H1 (cell line): ENCODE measurements at regions not wholly inside any gene's neighbourhood (a gene's known extent, or its start where the extent isn't known, plus 50 kb on each side); places are given as distances from the start of the nearest gene placed in this dataset.

Experiments
- CTCF ChIP-seq, 3 experiments: IDR thresholded peaks; 1 replicate in 2 of 3; 2 replicates in 1 of 3; pipeline versions ENCODE4 v1.5.1 to v1.6.1; 2011; ENCODE audit warnings: low read length in 3 of 3, mild to moderate bottlenecking in 3 of 3, inconsistent platforms in 2 of 3, low read depth in 1 of 3, moderate library complexity in 1 of 3; ENCODE audit not compliant: insufficient read depth in 1 of 3; ENCODE audit errors: control extremely low read depth in 1 of 3
- GABPA ChIP-seq: IDR thresholded peaks from 2 replicates; pipeline ENCODE4 v1.6.1; 2011; ENCODE audit warnings: mild to moderate bottlenecking, low read length, moderate library complexity, borderline replicate concordance; ENCODE audit not compliant: insufficient read depth
- GTF2F1 ChIP-seq: IDR thresholded peaks from 2 replicates; pipeline ENCODE4 v1.6.1; 2012; ENCODE audit warnings: low read depth, low read length, improper control_type of control experiment, borderline replicate concordance
- POLR2AphosphoS5 ChIP-seq: IDR thresholded peaks from 2 replicates; pipeline ENCODE4 v1.6.1; 2011; ENCODE audit warnings: low read depth, low read length
- SP2 ChIP-seq: IDR thresholded peaks from 2 replicates; pipeline ENCODE4 v1.6.1; 2012; ENCODE audit warnings: mild to moderate bottlenecking, low read length, inconsistent platforms

- TF ChIP-seq SP2 (no peak), POLR2AphosphoS5 (no peak), GABPA (no peak), CTCF (IDR thresholded peaks at IDR 0.05; ENCODE audit: control extremely low read depth in 1 of 3, insufficient read depth in 1 of 3, low read depth in 1 of 3, low read length in 3 of 3) (no peak), GTF2F1 (no peak)
Measured at GRCh38 chr2:201973305-201973928, 60.2 kb upstream of the FZD7 start.
